ENCODE measurements at regions not wholly inside any gene's neighbourhood (a gene's known extent, or its start where the extent isn't known, plus 50 kb on each side); places are given as distances from the start of the nearest gene placed in this dataset.
"Not testable (repeated sequence)": the region's sequence is repeated elsewhere in the genome, so short reads cannot be mapped to it uniquely, and the experiment has no call there.

DNA sequence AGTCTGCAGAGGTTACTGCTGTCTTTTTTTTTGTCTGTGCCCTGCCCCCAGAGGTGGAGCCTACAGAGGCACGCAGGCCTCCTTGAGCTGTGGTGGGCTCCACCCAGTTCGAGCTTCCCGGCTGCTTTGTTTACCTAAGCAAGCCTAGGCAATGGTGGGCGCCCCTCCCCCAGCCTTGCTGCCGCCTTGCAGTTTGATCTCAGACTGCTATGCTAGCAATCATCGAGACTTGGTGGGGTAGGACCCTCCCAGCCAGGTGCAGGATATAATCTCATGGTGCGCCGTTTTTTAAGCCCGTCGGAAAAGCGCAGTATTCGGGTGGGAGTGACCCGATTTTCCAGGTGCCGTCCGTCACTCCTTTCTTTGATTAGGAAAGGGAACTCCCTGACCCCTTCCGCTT lies 126.3 kb downstream of the CYP26B1 start:
- TF ChIP-seq, protein P1, sequence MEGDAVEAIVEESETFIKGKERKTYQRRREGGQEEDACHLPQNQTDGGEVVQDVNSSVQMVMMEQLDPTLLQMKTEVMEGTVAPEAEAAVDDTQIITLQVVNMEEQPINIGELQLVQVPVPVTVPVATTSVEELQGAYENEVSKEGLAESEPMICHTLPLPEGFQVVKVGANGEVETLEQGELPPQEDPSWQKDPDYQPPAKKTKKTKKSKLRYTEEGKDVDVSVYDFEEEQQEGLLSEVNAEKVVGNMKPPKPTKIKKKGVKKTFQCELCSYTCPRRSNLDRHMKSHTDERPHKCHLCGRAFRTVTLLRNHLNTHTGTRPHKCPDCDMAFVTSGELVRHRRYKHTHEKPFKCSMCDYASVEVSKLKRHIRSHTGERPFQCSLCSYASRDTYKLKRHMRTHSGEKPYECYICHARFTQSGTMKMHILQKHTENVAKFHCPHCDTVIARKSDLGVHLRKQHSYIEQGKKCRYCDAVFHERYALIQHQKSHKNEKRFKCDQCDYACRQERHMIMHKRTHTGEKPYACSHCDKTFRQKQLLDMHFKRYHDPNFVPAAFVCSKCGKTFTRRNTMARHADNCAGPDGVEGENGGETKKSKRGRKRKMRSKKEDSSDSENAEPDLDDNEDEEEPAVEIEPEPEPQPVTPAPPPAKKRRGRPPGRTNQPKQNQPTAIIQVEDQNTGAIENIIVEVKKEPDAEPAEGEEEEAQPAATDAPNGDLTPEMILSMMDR (IDR thresholded peaks at IDR 0.05), result not testable (repeated sequence)
- not testable (repeated sequence) for TF ChIP-seq POLR2A, POLR2AphosphoS5 (IDR thresholded peaks at IDR 0.05)
